SK-N-SH (cell line): ENCODE measurements at regions not wholly inside any gene's neighbourhood (a gene's known extent, or its start where the extent isn't known, plus 50 kb on each side); places are given as distances from the start of the nearest gene placed in this dataset.
"Not testable (repeated sequence)": the region's sequence is repeated elsewhere in the genome, so short reads cannot be mapped to it uniquely, and the experiment has no call there.

Experiments used
- EZH2phosphoT487 ChIP-seq: fragments of 200-600 bp; sonication (generic); IDR thresholded peaks from 2 replicates; pipeline ENCODE4 v1.6.1; 2017; ENCODE audit warnings: low read depth, mixed run types, mild to moderate bottlenecking, antibody characterized with exemption, moderate library complexity, borderline replicate concordance
- RCOR1 ChIP-seq: fragments of 150-350 bp; IDR thresholded peaks from 2 replicates; pipeline ENCODE4 v1.6.1; 2017; ENCODE audit warnings: antibody characterized with exemption, low read length
- SIN3A ChIP-seq: IDR thresholded peaks from 2 replicates; pipeline ENCODE4 v1.6.1; 2012; ENCODE audit warnings: low read depth, mild to moderate bottlenecking, low read length, moderate library complexity, borderline replicate concordance
- TF ChIP-seq, protein P1 (sequence below): fragments of 200-600 bp; sonication (generic); IDR thresholded peaks from 2 replicates; pipeline ENCODE4 v1.6.1; 2017; ENCODE audit warnings: antibody characterized with exemption, mild to moderate bottlenecking, moderate library complexity
- TF ChIP-seq, protein P2 (sequence below): IDR thresholded peaks from 2 replicates; pipeline ENCODE4; 2012

DNA sequence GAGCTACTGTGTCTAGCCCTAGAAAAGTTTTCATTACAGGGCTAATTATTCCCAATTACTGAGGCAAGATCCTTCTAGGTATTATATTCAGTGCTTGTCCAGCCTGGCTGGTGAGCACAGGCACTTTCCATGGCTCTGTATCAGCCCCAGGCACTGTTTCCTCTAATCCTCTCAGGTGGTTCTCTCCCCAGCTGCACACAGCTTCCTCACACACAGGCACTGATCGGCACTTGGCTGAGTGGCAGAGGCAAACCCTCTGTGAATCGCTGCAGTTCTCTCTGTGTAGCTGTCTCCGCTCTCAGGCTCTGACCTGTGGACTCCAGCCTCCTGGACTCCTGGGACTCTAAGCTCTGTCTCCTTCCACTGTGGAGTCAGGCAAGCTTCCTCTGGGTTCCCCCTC lies 318.1 kb downstream of the KLF13 start:
- TF ChIP-seq, protein P1, sequence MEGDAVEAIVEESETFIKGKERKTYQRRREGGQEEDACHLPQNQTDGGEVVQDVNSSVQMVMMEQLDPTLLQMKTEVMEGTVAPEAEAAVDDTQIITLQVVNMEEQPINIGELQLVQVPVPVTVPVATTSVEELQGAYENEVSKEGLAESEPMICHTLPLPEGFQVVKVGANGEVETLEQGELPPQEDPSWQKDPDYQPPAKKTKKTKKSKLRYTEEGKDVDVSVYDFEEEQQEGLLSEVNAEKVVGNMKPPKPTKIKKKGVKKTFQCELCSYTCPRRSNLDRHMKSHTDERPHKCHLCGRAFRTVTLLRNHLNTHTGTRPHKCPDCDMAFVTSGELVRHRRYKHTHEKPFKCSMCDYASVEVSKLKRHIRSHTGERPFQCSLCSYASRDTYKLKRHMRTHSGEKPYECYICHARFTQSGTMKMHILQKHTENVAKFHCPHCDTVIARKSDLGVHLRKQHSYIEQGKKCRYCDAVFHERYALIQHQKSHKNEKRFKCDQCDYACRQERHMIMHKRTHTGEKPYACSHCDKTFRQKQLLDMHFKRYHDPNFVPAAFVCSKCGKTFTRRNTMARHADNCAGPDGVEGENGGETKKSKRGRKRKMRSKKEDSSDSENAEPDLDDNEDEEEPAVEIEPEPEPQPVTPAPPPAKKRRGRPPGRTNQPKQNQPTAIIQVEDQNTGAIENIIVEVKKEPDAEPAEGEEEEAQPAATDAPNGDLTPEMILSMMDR: not testable (repeated sequence)
- not testable (repeated sequence) for TF ChIP-seq SIN3A, EZH2phosphoT487, RCOR1
- TF ChIP-seq, protein P2, sequence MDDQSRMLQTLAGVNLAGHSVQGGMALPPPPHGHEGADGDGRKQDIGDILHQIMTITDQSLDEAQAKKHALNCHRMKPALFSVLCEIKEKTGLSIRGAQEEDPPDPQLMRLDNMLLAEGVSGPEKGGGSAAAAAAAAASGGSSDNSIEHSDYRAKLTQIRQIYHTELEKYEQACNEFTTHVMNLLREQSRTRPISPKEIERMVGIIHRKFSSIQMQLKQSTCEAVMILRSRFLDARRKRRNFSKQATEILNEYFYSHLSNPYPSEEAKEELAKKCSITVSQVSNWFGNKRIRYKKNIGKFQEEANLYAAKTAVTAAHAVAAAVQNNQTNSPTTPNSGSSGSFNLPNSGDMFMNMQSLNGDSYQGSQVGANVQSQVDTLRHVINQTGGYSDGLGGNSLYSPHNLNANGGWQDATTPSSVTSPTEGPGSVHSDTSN: not testable (repeated sequence)
